SK-N-SH (cell line): ENCODE measurements at regions not wholly inside any gene's neighbourhood (a gene's known extent, or its start where the extent isn't known, plus 50 kb on each side); places are given as distances from the start of the nearest gene placed in this dataset.

Source experiments
- CTCF ChIP-seq: fragments of 200-600 bp; sonication (generic); IDR thresholded peaks from 2 replicates; pipeline ENCODE4 v1.6.1; 2017; ENCODE audit warnings: antibody characterized with exemption, mild to moderate bottlenecking, moderate library complexity
- FOSL2 ChIP-seq: IDR thresholded peaks from 2 replicates; pipeline ENCODE4 v1.4.0; 2012; ENCODE audit warnings: low read depth, mild to moderate bottlenecking, moderate library complexity, borderline replicate concordance
- FOXM1 ChIP-seq: IDR thresholded peaks from 2 replicates; pipeline ENCODE4 v1.4.0; 2012; ENCODE audit warnings: low read depth, mild to moderate bottlenecking

- no peak for TF ChIP-seq FOSL2
- no peak for TF ChIP-seq CTCF
- TF ChIP-seq FOXM1 = no peak
These were observed 179.8 kb upstream of the REG3G start for GRCh38 chr2:78845664-78846185.
